ENCODE measurements at regions not wholly inside any gene's neighbourhood (a gene's known extent, or its start where the extent isn't known, plus 50 kb on each side); places are given as distances from the start of the nearest gene placed in this dataset.

- Histone ChIP-seq H3K4me1 (ENCODE audit: insufficient read depth) (no peaks in the 10 kb centered on the region), H3K79me2 (no peaks in the 10 kb centered on the region), H3K4me3 (no peak overlapping the region), H3K27ac (no peak overlapping the region), H3K9me2 (replicated peaks; ENCODE audit: insufficient read depth) (no peaks in the 10 kb centered on the region), H3K4me2 (no peak overlapping the region), H3K36me3 (replicated peaks; ENCODE audit: insufficient read depth, low read depth) (no peaks in the 10 kb centered on the region), H2AFZ (no peak overlapping the region), H3K27me3 (no peaks in the 10 kb centered on the region), H3K9me3 (ENCODE audit: low read depth) (no peaks in the 10 kb centered on the region), H4K20me1 (ENCODE audit: insufficient read depth, poor library complexity, severe bottlenecking) (no peaks in the 10 kb centered on the region)
- TF ChIP-seq CTCF (IDR thresholded peaks at IDR 0.05; ENCODE audit: poor library complexity) (no peak), EZH2phosphoT487 (IDR thresholded peaks at IDR 0.05; ENCODE audit: low read depth, severe bottlenecking, unreplicated experiment) (no peak), EZH2 (IDR thresholded peaks at IDR 0.05; ENCODE audit: borderline replicate concordance) (no peak)
- DNase-seq (ENCODE audit: low spot score) = no peak
- WGBS (ENCODE audit: low lambda C conversion rate, missing lambda C conversion rate) = 85% methylated on average over 2 of the region's 2 CpGs
These were observed 725.6 kb upstream of the SLITRK5 start for GRCh38 chr13:86945584-86945983.

GRCh38 chr13:86946734-86947133 is 724.4 kb upstream of the SLITRK5 start:
- Histone ChIP-seq H3K4me2 (no peak overlapping the region), H4K20me1 (ENCODE audit: insufficient read depth, poor library complexity, severe bottlenecking) (no peaks in the 10 kb centered on the region)
- 93% methylated on average over 2 of the region's 2 CpGs for WGBS (ENCODE audit: low lambda C conversion rate, missing lambda C conversion rate)

GRCh38 chr13:86954341-86954740 is 716.8 kb upstream of the SLITRK5 start:
- Histone ChIP-seq H3K4me1 (ENCODE audit: insufficient read depth) (no peaks in the 10 kb centered on the region), H4K20me1 (ENCODE audit: insufficient read depth, poor library complexity, severe bottlenecking) (no peaks in the 10 kb centered on the region), H3K27me3 (no peaks in the 10 kb centered on the region), H2AFZ (no peak overlapping the region), H3K79me2 (no peaks in the 10 kb centered on the region), H3K27ac (no peak overlapping the region), H3K4me3 (no peak overlapping the region), H3K9me3 (ENCODE audit: low read depth) (no peaks in the 10 kb centered on the region), H3K9me2 (replicated peaks; ENCODE audit: insufficient read depth) (no peaks in the 10 kb centered on the region), H3K4me2 (no peak overlapping the region), H3K36me3 (replicated peaks; ENCODE audit: insufficient read depth, low read depth) (no peaks in the 10 kb centered on the region)
- WGBS (ENCODE audit: low lambda C conversion rate, missing lambda C conversion rate) = 69% methylated on average over 1 of the region's 1 CpG
- TF ChIP-seq EZH2 (IDR thresholded peaks at IDR 0.05; ENCODE audit: borderline replicate concordance) = no peak
- no peak for TF ChIP-seq EZH2phosphoT487 (IDR thresholded peaks at IDR 0.05; ENCODE audit: low read depth, severe bottlenecking, unreplicated experiment)
- TF ChIP-seq CTCF (IDR thresholded peaks at IDR 0.05; ENCODE audit: poor library complexity) = no peak
- no peak for DNase-seq (ENCODE audit: low spot score)

More at GRCh38 chr13:86946734-86947133, 724.4 kb upstream of the SLITRK5 start:
- no peaks in the 10 kb centered on the region for H3K36me3 ChIP-seq (replicated peaks; ENCODE audit: insufficient read depth, low read depth)
- H2AFZ ChIP-seq = no peak overlapping the region
- no peaks in the 10 kb centered on the region for H3K4me1 ChIP-seq (ENCODE audit: insufficient read depth)
- no peak overlapping the region for H3K4me3 ChIP-seq
- TF ChIP-seq EZH2phosphoT487 (IDR thresholded peaks at IDR 0.05; ENCODE audit: low read depth, severe bottlenecking, unreplicated experiment) (no peak), CTCF (IDR thresholded peaks at IDR 0.05; ENCODE audit: poor library complexity) (no peak), EZH2 (IDR thresholded peaks at IDR 0.05; ENCODE audit: borderline replicate concordance) (no peak)
- no peaks in the 10 kb centered on the region for H3K9me3 ChIP-seq (ENCODE audit: low read depth)
- no peaks in the 10 kb centered on the region for H3K9me2 ChIP-seq (replicated peaks; ENCODE audit: insufficient read depth)
- H3K27me3 ChIP-seq = no peaks in the 10 kb centered on the region
- no peak for DNase-seq (ENCODE audit: low spot score)
- no peak overlapping the region for H3K27ac ChIP-seq
- H3K79me2 ChIP-seq = no peaks in the 10 kb centered on the region

GRCh38 chr13:86960876-86961275 is 710.3 kb upstream of the SLITRK5 start:
- no peak for DNase-seq (ENCODE audit: low spot score)
- no peaks in the 10 kb centered on the region for H3K4me1 ChIP-seq (ENCODE audit: insufficient read depth)
- TF ChIP-seq CTCF (IDR thresholded peaks at IDR 0.05; ENCODE audit: poor library complexity) (no peak), EZH2phosphoT487 (IDR thresholded peaks at IDR 0.05; ENCODE audit: low read depth, severe bottlenecking, unreplicated experiment) (no peak), EZH2 (IDR thresholded peaks at IDR 0.05; ENCODE audit: borderline replicate concordance) (no peak)
- H4K20me1 ChIP-seq (ENCODE audit: insufficient read depth, poor library complexity, severe bottlenecking) = no peaks in the 10 kb centered on the region
- no peaks in the 10 kb centered on the region for H3K79me2 ChIP-seq
- H2AFZ ChIP-seq = no peak overlapping the region
- H3K27me3 ChIP-seq = no peaks in the 10 kb centered on the region
- H3K9me3 ChIP-seq (ENCODE audit: low read depth) = no peaks in the 10 kb centered on the region
- H3K9me2 ChIP-seq (replicated peaks; ENCODE audit: insufficient read depth) = no peaks in the 10 kb centered on the region
- H3K4me2 ChIP-seq = no peak overlapping the region
- no peaks in the 10 kb centered on the region for H3K36me3 ChIP-seq (replicated peaks; ENCODE audit: insufficient read depth, low read depth)
- no peak overlapping the region for H3K27ac ChIP-seq
- H3K4me3 ChIP-seq = no peak overlapping the region

All from hepatocyte (in vitro differentiated cells).